Chondrocyte (in vitro differentiated cells): ENCODE measurements at regions not wholly inside any gene's neighbourhood (a gene's known extent, or its start where the extent isn't known, plus 50 kb on each side); places are given as distances from the start of the nearest gene placed in this dataset.

Experiments used
- DNase-seq: peaks from one replicate; pipeline ENCODE4 v3.0.0; 2021; ENCODE audit warnings: mixed read lengths, low spot score
- H3K27ac Mint-ChIP-seq: one replicate; pipeline ENCODE4 v1.8.0; 2021; ENCODE audit warnings: mild to moderate bottlenecking, moderate library complexity, mixed read lengths; ENCODE audit not compliant: unreplicated experiment
- H3K27me3 Mint-ChIP-seq: 2 replicates; pipeline ENCODE4 v1.8.0; 2021; ENCODE audit warnings: low read depth, mixed read lengths
- H3K36me3 Mint-ChIP-seq: 2 replicates; pipeline ENCODE4 v1.8.0; 2021; ENCODE audit warnings: low read depth, mixed read lengths
- H3K4me1 Mint-ChIP-seq: 2 replicates; pipeline ENCODE4 v1.8.0; 2021; ENCODE audit warnings: low read depth, mild to moderate bottlenecking, mixed read lengths
- H3K4me3 Mint-ChIP-seq: one replicate; pipeline ENCODE4 v1.8.0; 2021; ENCODE audit warnings: mild to moderate bottlenecking, moderate library complexity, mixed read lengths; ENCODE audit not compliant: unreplicated experiment
- H3K9me3 Mint-ChIP-seq: 2 replicates; pipeline ENCODE4 v1.8.0; 2021; ENCODE audit warnings: low read depth, mixed read lengths
- TF ChIP-seq, protein P1 (sequence below): fragments of 200-600 bp; sonication (generic); IDR thresholded peaks from 2 replicates; pipeline ENCODE4 v1.5.0; 2021; ENCODE audit warnings: antibody characterized with exemption, mild to moderate bottlenecking, moderate library complexity

DNA sequence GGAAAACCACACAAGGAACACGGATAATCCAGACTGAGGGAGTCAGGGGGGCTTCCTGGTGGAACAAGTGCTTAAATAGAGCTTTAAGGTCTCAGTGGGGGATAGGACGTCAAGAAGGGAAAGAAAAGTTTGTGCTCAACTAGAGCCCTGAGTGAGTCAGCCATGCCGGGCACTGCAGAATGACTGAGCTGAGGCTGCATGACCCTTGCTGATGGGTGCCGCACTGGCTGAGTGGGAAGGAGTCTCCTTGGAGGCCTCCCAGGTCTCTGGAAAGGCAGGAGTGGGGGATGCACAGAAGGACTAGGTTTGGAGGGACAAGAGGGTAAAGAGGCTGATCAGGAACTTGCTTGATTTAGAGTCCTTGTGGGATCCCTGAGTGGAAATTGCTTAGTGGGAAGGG is 150.3 kb downstream of the RPLP1 start:
- TF ChIP-seq, protein P1, sequence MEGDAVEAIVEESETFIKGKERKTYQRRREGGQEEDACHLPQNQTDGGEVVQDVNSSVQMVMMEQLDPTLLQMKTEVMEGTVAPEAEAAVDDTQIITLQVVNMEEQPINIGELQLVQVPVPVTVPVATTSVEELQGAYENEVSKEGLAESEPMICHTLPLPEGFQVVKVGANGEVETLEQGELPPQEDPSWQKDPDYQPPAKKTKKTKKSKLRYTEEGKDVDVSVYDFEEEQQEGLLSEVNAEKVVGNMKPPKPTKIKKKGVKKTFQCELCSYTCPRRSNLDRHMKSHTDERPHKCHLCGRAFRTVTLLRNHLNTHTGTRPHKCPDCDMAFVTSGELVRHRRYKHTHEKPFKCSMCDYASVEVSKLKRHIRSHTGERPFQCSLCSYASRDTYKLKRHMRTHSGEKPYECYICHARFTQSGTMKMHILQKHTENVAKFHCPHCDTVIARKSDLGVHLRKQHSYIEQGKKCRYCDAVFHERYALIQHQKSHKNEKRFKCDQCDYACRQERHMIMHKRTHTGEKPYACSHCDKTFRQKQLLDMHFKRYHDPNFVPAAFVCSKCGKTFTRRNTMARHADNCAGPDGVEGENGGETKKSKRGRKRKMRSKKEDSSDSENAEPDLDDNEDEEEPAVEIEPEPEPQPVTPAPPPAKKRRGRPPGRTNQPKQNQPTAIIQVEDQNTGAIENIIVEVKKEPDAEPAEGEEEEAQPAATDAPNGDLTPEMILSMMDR, result no peak
- Mint-ChIP-seq H3K4me1 (peaks cover 3% of the 10 kb centered on the region), H3K27me3 (peaks cover 47% of the 10 kb centered on the region), H3K27ac (no peak overlapping the region), H3K4me3 (no peak overlapping the region), H3K9me3 (peaks cover under 1% of the 10 kb centered on the region), H3K36me3 (no peaks in the 10 kb centered on the region)
- DNase-seq, result no peak

GRCh38 chr15:69603369-69604071 is 150.9 kb downstream of the RPLP1 start:
- TF ChIP-seq, protein P1, result no peak
- peaks cover 44% of the 10 kb centered on the region for H3K27me3 Mint-ChIP-seq

DNA sequence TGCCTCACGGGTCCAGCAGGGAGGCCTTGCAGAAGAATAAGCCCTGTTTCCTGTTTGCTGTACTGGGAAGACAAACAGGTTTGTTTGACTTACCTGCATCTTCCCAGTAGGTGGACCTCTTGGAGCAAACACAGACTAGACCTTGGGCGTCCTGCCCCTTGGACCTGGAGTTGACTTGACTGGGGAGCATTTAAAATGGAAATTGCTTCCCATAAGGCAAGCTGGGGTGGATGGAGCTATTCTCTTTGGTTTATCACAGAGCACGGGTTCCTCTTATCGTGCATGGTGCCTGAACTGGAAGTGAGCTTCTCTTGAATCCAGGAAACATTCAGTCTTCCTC is 151.4 kb downstream of the RPLP1 start:
- no peak overlapping the region for H3K27ac Mint-ChIP-seq
- TF ChIP-seq, protein P1, result peak; percentile 31
- H3K9me3 Mint-ChIP-seq, result no peaks in the 10 kb centered on the region
- H3K4me3 Mint-ChIP-seq, result no peak overlapping the region
- DNase-seq, result no peak
- H3K36me3 Mint-ChIP-seq, result no peaks in the 10 kb centered on the region
- peaks cover 40% of the 10 kb centered on the region for H3K27me3 Mint-ChIP-seq
- H3K4me1 Mint-ChIP-seq, result peaks cover 6% of the 10 kb centered on the region

More at GRCh38 chr15:69603369-69604071, 150.9 kb downstream of the RPLP1 start:
- Mint-ChIP-seq H3K36me3 (no peaks in the 10 kb centered on the region), H3K27ac (no peak overlapping the region), H3K9me3 (no peaks in the 10 kb centered on the region), H3K4me1 (peaks cover 3% of the 10 kb centered on the region), H3K4me3 (no peak overlapping the region)
- DNase-seq, result no peak

DNA sequence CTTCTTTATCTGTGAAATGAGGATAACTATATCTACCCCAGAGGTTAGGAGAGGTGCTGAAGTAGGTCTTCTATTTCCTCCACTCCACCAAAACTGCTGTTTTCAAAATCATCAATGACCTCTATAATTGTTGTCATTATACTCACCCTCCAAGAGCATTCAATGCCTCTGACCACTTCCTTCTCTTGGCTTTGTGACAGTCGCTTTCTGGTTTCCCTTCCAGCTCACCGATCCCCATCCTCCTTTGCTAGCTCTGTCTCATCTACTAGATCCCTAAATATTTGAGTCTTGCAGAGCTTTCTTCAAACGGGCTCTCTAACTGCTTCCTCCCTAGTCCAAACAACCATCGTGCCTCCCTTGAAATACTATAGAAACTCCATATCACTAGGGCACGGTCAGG is 153.5 kb downstream of the RPLP1 start:
- peaks cover 18% of the 10 kb centered on the region for H3K4me1 Mint-ChIP-seq

GRCh38 chr15:69606921-69607500 is 154.4 kb downstream of the RPLP1 start:
- Mint-ChIP-seq H3K36me3 (no peaks in the 10 kb centered on the region), H3K27ac (no peak overlapping the region), H3K27me3 (peaks cover 36% of the 10 kb centered on the region), H3K4me1 (peaks cover 18% of the 10 kb centered on the region), H3K9me3 (no peaks in the 10 kb centered on the region), H3K4me3 (no peak overlapping the region)
- TF ChIP-seq, protein P1, result no peak
- no peak for DNase-seq

More for the DNA sequence above, 153.5 kb downstream of the RPLP1 start:
- H3K27me3 Mint-ChIP-seq, result peaks cover 33% of the 10 kb centered on the region
- TF ChIP-seq, protein P1, result no peak
- no peaks in the 10 kb centered on the region for H3K36me3 Mint-ChIP-seq
- no peak overlapping the region for H3K4me3 Mint-ChIP-seq
- DNase-seq, result no peak
- H3K9me3 Mint-ChIP-seq, result no peaks in the 10 kb centered on the region
- H3K27ac Mint-ChIP-seq, result no peak overlapping the region
